Neural cell (in vitro differentiated cells): ENCODE measurements at regions not wholly inside any gene's neighbourhood (a gene's known extent, or its start where the extent isn't known, plus 50 kb on each side); places are given as distances from the start of the nearest gene placed in this dataset.

Source experiments
- H2AFZ ChIP-seq: fragments of 200-600, 300-800 bp; sonication (generic), shearing (Covaris generic); 2 replicates; pipeline ENCODE4 v1.6.0; 2014; ENCODE audit warnings: low read depth, mild to moderate bottlenecking, antibody characterized with exemption, low read length, moderate library complexity
- H3F3A ChIP-seq: fragments of 200-600 bp; shearing (Covaris generic); 2 replicates; pipeline ENCODE4 v1.6.1; 2016; ENCODE audit warnings: mild to moderate bottlenecking, moderate library complexity, mixed read lengths, antibody characterized with exemption, low read length; ENCODE audit not compliant: insufficient read depth, poor library complexity, severe bottlenecking
- H3K27ac ChIP-seq: fragments of 200-600, 300-800 bp; sonication (generic), shearing (Covaris generic); 2 replicates; pipeline ENCODE4 v1.5.1; 2014; ENCODE audit warnings: mild to moderate bottlenecking, low read length, moderate library complexity
- H3K27me3 ChIP-seq: fragments of 300-800, 200-600 bp; sonication (generic), shearing (Covaris generic); 2 replicates; pipeline ENCODE4 v1.6.0; 2014; ENCODE audit warnings: mild to moderate bottlenecking, low read depth, low read length, moderate library complexity; ENCODE audit not compliant: insufficient read depth
- H3K36me3 ChIP-seq: fragments of 300-800, 200-600 bp; sonication (generic), shearing (Covaris generic); 2 replicates; pipeline ENCODE4 v1.5.1; 2014; ENCODE audit warnings: mild to moderate bottlenecking, antibody characterized with exemption, low read length, moderate library complexity; ENCODE audit not compliant: insufficient read depth
- H3K4me2 ChIP-seq: fragments of 300-800, 200-600 bp; sonication (generic), shearing (Covaris generic); 2 replicates; pipeline ENCODE4 v1.6.0; 2014; ENCODE audit warnings: mild to moderate bottlenecking, low read length
- H3K4me3 ChIP-seq: fragments of 300-800, 200-600 bp; sonication (generic), shearing (Covaris generic); 2 replicates; pipeline ENCODE4 v1.5.1; 2014; ENCODE audit warnings: mild to moderate bottlenecking, low read length, moderate library complexity
- H3K79me2 ChIP-seq: fragments of 200-600 bp; shearing (Covaris generic); replicated peaks from 2 replicates; pipeline ENCODE4 v1.6.0; 2014; ENCODE audit warnings: mild to moderate bottlenecking, low read length, moderate library complexity; ENCODE audit not compliant: insufficient read depth
- H3K9ac ChIP-seq: fragments of 300-800, 200-600 bp; sonication (generic), shearing (Covaris generic); 2 replicates; pipeline ENCODE4 v1.6.1; 2016; ENCODE audit warnings: mild to moderate bottlenecking, low read length, mixed read lengths
- H3K9me2 ChIP-seq: fragments of 200-600 bp; shearing (Covaris generic); 2 replicates; pipeline ENCODE4 v1.6.1; 2016; ENCODE audit warnings: mild to moderate bottlenecking, low read length, mixed read lengths; ENCODE audit not compliant: insufficient read depth
- H3K9me3 ChIP-seq: fragments of 200-600, 300-800 bp; sonication (generic), shearing (Covaris generic); 2 replicates; pipeline ENCODE4 v1.6.1; 2016; ENCODE audit warnings: mild to moderate bottlenecking, mixed run types, low read length, moderate library complexity, mixed read lengths
- H4K20me1 ChIP-seq: fragments of 200-600 bp; shearing (Covaris generic); 2 replicates; pipeline ENCODE4 v1.6.1; 2016; ENCODE audit warnings: mild to moderate bottlenecking, mixed run types; ENCODE audit not compliant: insufficient read depth
- CTCF ChIP-seq: fragments of 450-650 bp; IDR thresholded peaks from 2 replicates; pipeline ENCODE4 v1.5.1; 2014; ENCODE audit warnings: antibody characterized with exemption, mild to moderate bottlenecking, moderate library complexity; ENCODE audit not compliant: poor library complexity, severe bottlenecking
- EP300 ChIP-seq: fragments of 450-650 bp; conservative IDR thresholded peaks from 2 replicates; pipeline ENCODE4 v1.6.1; 2014; ENCODE audit warnings: antibody characterized with exemption, mild to moderate bottlenecking, moderate library complexity; ENCODE audit not compliant: poor library complexity, severe bottlenecking
- EZH2 ChIP-seq: fragments of 200-600, 300-800 bp; shearing (Covaris generic), sonication (generic); IDR thresholded peaks from 2 replicates; pipeline ENCODE4 v1.6.1; 2014; ENCODE audit warnings: antibody characterized with exemption, low read length, borderline replicate concordance, mild to moderate bottlenecking; ENCODE audit not compliant: insufficient read depth, poor library complexity, severe bottlenecking
- MXI1 ChIP-seq: fragments of 450-650 bp; conservative IDR thresholded peaks from 2 replicates; pipeline ENCODE4 v1.6.1; 2014; ENCODE audit warnings: antibody characterized with exemption, mild to moderate bottlenecking; ENCODE audit not compliant: poor library complexity, severe bottlenecking
- POLR2AphosphoS5 ChIP-seq: IDR thresholded peaks from 2 replicates; pipeline ENCODE4 v1.6.1; 2012
- RAD21 ChIP-seq: fragments of 450-650 bp; conservative IDR thresholded peaks from 2 replicates; pipeline ENCODE4 v1.6.1; 2014; ENCODE audit warnings: antibody characterized with exemption, mild to moderate bottlenecking, moderate library complexity
- REST ChIP-seq: IDR thresholded peaks from 2 replicates; pipeline ENCODE4 v1.6.1; 2012; ENCODE audit warnings: borderline replicate concordance
- SMC3 ChIP-seq: fragments of 450-650 bp; conservative IDR thresholded peaks from 2 replicates; pipeline ENCODE4 v1.6.1; 2014; ENCODE audit warnings: antibody characterized with exemption, mild to moderate bottlenecking, moderate library complexity; ENCODE audit not compliant: poor library complexity
- TAF1 ChIP-seq: IDR thresholded peaks from 2 replicates; pipeline ENCODE4 v1.6.1; 2012; ENCODE audit warnings: low read depth

DNA sequence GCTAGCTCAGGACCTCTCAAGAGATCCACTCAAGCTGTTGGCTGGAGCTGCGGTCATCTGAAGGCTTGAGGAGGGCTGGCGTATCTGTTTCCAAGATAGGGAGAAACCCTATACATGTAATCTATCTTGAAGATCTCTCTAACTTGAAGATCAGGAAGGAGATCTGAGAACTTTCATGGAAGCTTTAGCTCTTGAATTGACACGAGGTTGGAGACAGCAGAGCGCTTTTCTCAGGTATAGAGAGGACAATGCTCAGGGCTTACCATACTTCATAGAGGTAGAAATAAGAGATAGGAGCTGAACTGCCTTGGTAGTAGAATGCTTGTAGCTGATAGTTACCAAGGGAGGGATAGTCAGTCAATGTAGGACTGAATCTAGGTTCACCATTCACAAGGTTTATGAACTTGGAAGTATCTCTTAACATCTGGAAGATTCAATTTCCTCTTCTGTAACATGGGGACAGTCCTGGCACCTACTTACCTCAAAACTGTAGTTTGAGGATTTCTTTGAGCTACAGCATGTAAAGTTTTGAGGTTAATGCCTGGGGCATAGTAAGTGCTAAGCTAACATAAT lies 267.0 kb upstream of the MAF start:
- no peaks in the 10 kb centered on the region for H3K9me2 ChIP-seq
- H3K27me3 ChIP-seq = no peaks in the 10 kb centered on the region
- no peak overlapping the region for H3K9ac ChIP-seq
- no peaks in the 10 kb centered on the region for H3K9me3 ChIP-seq
- H3K4me3 ChIP-seq = no peak overlapping the region
- no peak overlapping the region for H3K27ac ChIP-seq
- H3K36me3 ChIP-seq = no peaks in the 10 kb centered on the region
- H4K20me1 ChIP-seq = no peaks in the 10 kb centered on the region
- H2AFZ ChIP-seq = no peak overlapping the region
- no peak overlapping the region for H3K4me2 ChIP-seq
- H3F3A ChIP-seq = no peaks in the 10 kb centered on the region
- TF ChIP-seq EP300 (no peak), EZH2 (no peak), CTCF (no peak), POLR2AphosphoS5 (no peak), TAF1 (no peak), REST (no peak), SMC3 (no peak), MXI1 (no peak), RAD21 (no peak)
- H3K79me2 ChIP-seq = no peaks in the 10 kb centered on the region

- Histone ChIP-seq H3K4me2 (no peak overlapping the region), H3K9ac (no peak overlapping the region), H4K20me1 (no peaks in the 10 kb centered on the region), H2AFZ (no peak overlapping the region), H3K9me3 (no peaks in the 10 kb centered on the region), H3K27ac (no peak overlapping the region), H3K9me2 (no peaks in the 10 kb centered on the region), H3K79me2 (no peaks in the 10 kb centered on the region), H3K36me3 (no peaks in the 10 kb centered on the region), H3K27me3 (no peaks in the 10 kb centered on the region), H3K4me3 (no peak overlapping the region), H3F3A (no peaks in the 10 kb centered on the region)
- TF ChIP-seq REST (no peak), RAD21 (no peak), TAF1 (no peak), SMC3 (no peak)
Measured at GRCh38 chr16:79865918-79866317, 265.4 kb upstream of the MAF start.
